Stimulated activated CD8-positive, alpha-beta memory T cell treated with anti-CD3 and anti-CD28 coated beads, Interleukin-12 subunit alpha, Interleukin-12 subunit beta, amount 100 ng/mL, for 1 hour (primary cell): ENCODE measurements at regions not wholly inside any gene's neighbourhood (a gene's known extent, or its start where the extent isn't known, plus 50 kb on each side); places are given as distances from the start of the nearest gene placed in this dataset.

Source experiments
- DNase-seq: peaks from one replicate; pipeline ENCODE4 v3.0.0-alpha.2; 2020; ENCODE audit warnings: low read depth

GRCh38 chr15:97892167-97892938 lies 68.2 kb upstream of the ARRDC4 start:
- no peak for DNase-seq

GRCh38 chr15:97893967-97894366 lies 66.5 kb upstream of the ARRDC4 start:
- DNase-seq = no peak

- no peak for DNase-seq
Observed at GRCh38 chr15:97899981-97900380, 60.5 kb upstream of the ARRDC4 start.

- DNase-seq = no peak
Observed at GRCh38 chr15:97902140-97902780, 58.2 kb upstream of the ARRDC4 start.

- DNase-seq = no peak
Observed at GRCh38 chr15:97903560-97903959, 56.9 kb upstream of the ARRDC4 start.

GRCh38 chr15:97903971-97904572 lies 56.4 kb upstream of the ARRDC4 start:
- DNase-seq = no peak

GRCh38 chr15:97909291-97909891 lies 51.1 kb upstream of the ARRDC4 start:
- peak; percentile 23 for DNase-seq
